Astrocyte (in vitro differentiated cells and primary cell): ENCODE measurements at regions not wholly inside any gene's neighbourhood (a gene's known extent, or its start where the extent isn't known, plus 50 kb on each side); places are given as distances from the start of the nearest gene placed in this dataset.

Source experiments
- DNase-seq: peaks from one replicate; pipeline ENCODE4 v3.0.0-alpha.2; 2010; ENCODE audit warnings: low read depth
- FAIRE-seq: peaks from 2 replicates; lab custom pipeline; 2011; peaks lifted over from hg19 to GRCh38; lab: Jason Lieb, UNC
- H2AFZ ChIP-seq: 2 replicates; pipeline ENCODE4 v1.6.0; 2012; ENCODE audit warnings: low read depth, low read length, inconsistent platforms
- H3K27ac ChIP-seq: 2 replicates; pipeline ENCODE4 v1.5.1; 2011; ENCODE audit warnings: low read depth, low read length, inconsistent platforms
- H3K27me3 ChIP-seq: 2 replicates; pipeline ENCODE4 v1.6.0; 2011; ENCODE audit warnings: low read length, inconsistent platforms; ENCODE audit not compliant: insufficient read depth
- H3K36me3 ChIP-seq: 2 replicates; pipeline ENCODE4 v1.5.1; 2011; ENCODE audit warnings: low read length, inconsistent platforms; ENCODE audit not compliant: insufficient read depth
- H3K4me1 ChIP-seq: 2 replicates; pipeline ENCODE4 v1.5.1; 2011; ENCODE audit warnings: low read length, inconsistent platforms; ENCODE audit not compliant: insufficient read depth
- H3K4me2 ChIP-seq: 2 replicates; pipeline ENCODE4 v1.6.0; 2012; ENCODE audit warnings: low read length, inconsistent platforms
- H3K4me3 ChIP-seq: 2 replicates; pipeline ENCODE4 v1.5.1; 2011; ENCODE audit warnings: low read depth, mild to moderate bottlenecking, low read length, inconsistent platforms; ENCODE audit not compliant: insufficient read depth
- H3K79me2 ChIP-seq: 2 replicates; pipeline ENCODE4 v1.6.0; 2012; ENCODE audit warnings: mild to moderate bottlenecking, low read length, inconsistent platforms; ENCODE audit not compliant: insufficient read depth
- H3K9ac ChIP-seq: 2 replicates; pipeline ENCODE4 v1.6.0; 2012; ENCODE audit warnings: mild to moderate bottlenecking, low read length, inconsistent platforms
- H3K9me3 ChIP-seq: 2 replicates; pipeline ENCODE4 v1.5.1; 2012; ENCODE audit warnings: low read depth, mild to moderate bottlenecking, low read length, inconsistent platforms; ENCODE audit not compliant: insufficient read depth
- H4K20me1 ChIP-seq: 2 replicates; pipeline ENCODE4 v1.6.0; 2012; ENCODE audit warnings: low read length, inconsistent platforms; ENCODE audit not compliant: insufficient read depth
- H3K27ac Mint-ChIP-seq: one replicate; pipeline ENCODE4 v1.8.0; 2021; ENCODE audit warnings: mild to moderate bottlenecking, mixed read lengths; ENCODE audit not compliant: unreplicated experiment
- H3K27me3 Mint-ChIP-seq: one replicate; pipeline ENCODE4 v1.8.0; 2021; ENCODE audit warnings: low read depth, mixed read lengths; ENCODE audit not compliant: unreplicated experiment
- H3K36me3 Mint-ChIP-seq: one replicate; pipeline ENCODE4 v1.8.0; 2021; ENCODE audit warnings: low read depth, mixed read lengths; ENCODE audit not compliant: unreplicated experiment
- H3K4me1 Mint-ChIP-seq: one replicate; pipeline ENCODE4 v1.8.0; 2021; ENCODE audit warnings: low read depth, mixed read lengths; ENCODE audit not compliant: unreplicated experiment
- H3K4me3 Mint-ChIP-seq: one replicate; pipeline ENCODE4 v1.8.0; 2021; ENCODE audit warnings: mild to moderate bottlenecking, moderate library complexity, mixed read lengths; ENCODE audit not compliant: unreplicated experiment
- H3K9me3 Mint-ChIP-seq: one replicate; pipeline ENCODE4 v1.8.0; 2021; ENCODE audit warnings: mild to moderate bottlenecking, mixed read lengths; ENCODE audit not compliant: unreplicated experiment
- EZH2 ChIP-seq: IDR thresholded peaks from 2 replicates; pipeline ENCODE4 v1.6.1; 2012; ENCODE audit warnings: mild to moderate bottlenecking, low read length, inconsistent platforms; ENCODE audit not compliant: insufficient read depth
- TF ChIP-seq, protein P1 (sequence below): IDR thresholded peaks from 2 replicates; pipeline ENCODE4 v1.5.1; 2011; ENCODE audit warnings: low read depth, mild to moderate bottlenecking, inconsistent platforms, low read length, moderate library complexity; ENCODE audit not compliant: insufficient read depth

DNA sequence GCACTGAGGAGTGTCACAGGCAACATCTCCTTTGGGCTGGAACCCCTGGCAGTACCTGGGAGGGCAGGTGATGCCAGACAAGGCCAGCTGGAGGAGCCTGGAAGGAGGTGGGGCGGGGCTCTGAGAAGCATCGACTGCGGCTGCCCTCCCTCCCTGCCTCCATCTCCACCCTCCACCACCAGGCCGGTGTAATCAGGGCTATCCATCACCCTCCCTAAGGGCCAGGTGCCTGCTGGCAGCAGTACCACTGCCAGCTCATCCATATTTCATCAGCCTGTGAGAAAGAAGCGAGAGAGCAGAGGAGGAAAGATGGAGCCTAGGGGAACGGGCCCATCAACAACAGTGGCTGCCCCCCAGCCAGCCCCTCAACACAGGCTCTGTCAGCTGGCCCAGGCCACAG is 51.4 kb upstream of the RASD2 start:
- Histone ChIP-seq H3K36me3 (no peaks in the 10 kb centered on the region), H3K4me1 (peaks cover 3% of the 10 kb centered on the region), H3K79me2 (no peaks in the 10 kb centered on the region), H4K20me1 (no peaks in the 10 kb centered on the region), H3K9ac (no peak overlapping the region), H3K4me3 (no peak overlapping the region), H3K27ac (no peak overlapping the region), H3K4me2 (no peak overlapping the region), H3K9me3 (no peaks in the 10 kb centered on the region), H3K27me3 (peaks cover 20% of the 10 kb centered on the region), H2AFZ (no peak overlapping the region)
- DNase-seq (no peak), FAIRE-seq (no peak)
- Mint-ChIP-seq H3K36me3 (no peaks in the 10 kb centered on the region), H3K27me3 (peaks cover 61% of the 10 kb centered on the region), H3K27ac (no peak overlapping the region), H3K4me1 (no peaks in the 10 kb centered on the region), H3K4me3 (no peak overlapping the region), H3K9me3 (peaks cover 3% of the 10 kb centered on the region)
- no peak for TF ChIP-seq EZH2
- TF ChIP-seq, protein P1, sequence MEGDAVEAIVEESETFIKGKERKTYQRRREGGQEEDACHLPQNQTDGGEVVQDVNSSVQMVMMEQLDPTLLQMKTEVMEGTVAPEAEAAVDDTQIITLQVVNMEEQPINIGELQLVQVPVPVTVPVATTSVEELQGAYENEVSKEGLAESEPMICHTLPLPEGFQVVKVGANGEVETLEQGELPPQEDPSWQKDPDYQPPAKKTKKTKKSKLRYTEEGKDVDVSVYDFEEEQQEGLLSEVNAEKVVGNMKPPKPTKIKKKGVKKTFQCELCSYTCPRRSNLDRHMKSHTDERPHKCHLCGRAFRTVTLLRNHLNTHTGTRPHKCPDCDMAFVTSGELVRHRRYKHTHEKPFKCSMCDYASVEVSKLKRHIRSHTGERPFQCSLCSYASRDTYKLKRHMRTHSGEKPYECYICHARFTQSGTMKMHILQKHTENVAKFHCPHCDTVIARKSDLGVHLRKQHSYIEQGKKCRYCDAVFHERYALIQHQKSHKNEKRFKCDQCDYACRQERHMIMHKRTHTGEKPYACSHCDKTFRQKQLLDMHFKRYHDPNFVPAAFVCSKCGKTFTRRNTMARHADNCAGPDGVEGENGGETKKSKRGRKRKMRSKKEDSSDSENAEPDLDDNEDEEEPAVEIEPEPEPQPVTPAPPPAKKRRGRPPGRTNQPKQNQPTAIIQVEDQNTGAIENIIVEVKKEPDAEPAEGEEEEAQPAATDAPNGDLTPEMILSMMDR: no peak
